ENCODE measurements at regions not wholly inside any gene's neighbourhood (a gene's known extent, or its start where the extent isn't known, plus 50 kb on each side); places are given as distances from the start of the nearest gene placed in this dataset.

DNA sequence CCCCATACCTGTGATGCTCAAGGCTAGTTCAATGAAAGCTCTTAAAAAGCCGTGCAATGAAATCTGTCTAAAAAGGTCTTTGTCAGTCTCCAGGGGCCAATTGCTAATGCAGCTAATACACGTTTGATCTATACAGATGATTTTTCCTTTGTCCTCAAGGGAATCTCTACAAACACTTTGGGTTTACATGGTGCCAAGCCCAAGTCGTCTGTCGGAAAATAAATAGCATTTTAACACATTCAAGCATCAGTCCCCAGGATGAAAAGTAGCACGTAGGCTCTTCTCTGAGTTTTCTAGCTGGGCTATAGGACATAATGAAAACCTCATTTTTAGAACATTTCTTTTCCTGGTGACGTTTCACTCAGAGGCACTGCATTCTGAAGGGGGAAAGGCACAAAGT is 477.4 kb upstream of the WWC1 start:
- in situ Hi-C loops (cut with HindIII; ENCODE audit: low sequenced_read_pairs) = loop anchor here (5.0 kb wide), 1 partner anchor 52 kb away; no protein-coding TSS in a partner anchor
- no peak overlapping the region for H3K4me3 ChIP-seq (ENCODE audit: low read depth, low read length)
- TF ChIP-seq, protein P1, sequence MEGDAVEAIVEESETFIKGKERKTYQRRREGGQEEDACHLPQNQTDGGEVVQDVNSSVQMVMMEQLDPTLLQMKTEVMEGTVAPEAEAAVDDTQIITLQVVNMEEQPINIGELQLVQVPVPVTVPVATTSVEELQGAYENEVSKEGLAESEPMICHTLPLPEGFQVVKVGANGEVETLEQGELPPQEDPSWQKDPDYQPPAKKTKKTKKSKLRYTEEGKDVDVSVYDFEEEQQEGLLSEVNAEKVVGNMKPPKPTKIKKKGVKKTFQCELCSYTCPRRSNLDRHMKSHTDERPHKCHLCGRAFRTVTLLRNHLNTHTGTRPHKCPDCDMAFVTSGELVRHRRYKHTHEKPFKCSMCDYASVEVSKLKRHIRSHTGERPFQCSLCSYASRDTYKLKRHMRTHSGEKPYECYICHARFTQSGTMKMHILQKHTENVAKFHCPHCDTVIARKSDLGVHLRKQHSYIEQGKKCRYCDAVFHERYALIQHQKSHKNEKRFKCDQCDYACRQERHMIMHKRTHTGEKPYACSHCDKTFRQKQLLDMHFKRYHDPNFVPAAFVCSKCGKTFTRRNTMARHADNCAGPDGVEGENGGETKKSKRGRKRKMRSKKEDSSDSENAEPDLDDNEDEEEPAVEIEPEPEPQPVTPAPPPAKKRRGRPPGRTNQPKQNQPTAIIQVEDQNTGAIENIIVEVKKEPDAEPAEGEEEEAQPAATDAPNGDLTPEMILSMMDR (IDR thresholded peaks at IDR 0.05; ENCODE audit: low read depth, low read length, missing control alignments) = no peak
- DNase-seq (ENCODE audit: low read depth) = no peak

GRCh38 chr5:167814828-167815227 is 476.6 kb upstream of the WWC1 start:
- DNase-seq (ENCODE audit: low read depth) = peak; percentile 99
- in situ Hi-C loops (cut with HindIII; ENCODE audit: low sequenced_read_pairs) = loop anchor here (5.0 kb wide), 1 partner anchor 53 kb away; no protein-coding TSS in a partner anchor
- H3K4me3 ChIP-seq (ENCODE audit: low read depth, low read length) = no peak overlapping the region
- TF ChIP-seq, protein P1 (IDR thresholded peaks at IDR 0.05; ENCODE audit: low read depth, low read length, missing control alignments) = no peak

- TF ChIP-seq, protein P1 (IDR thresholded peaks at IDR 0.05; ENCODE audit: low read depth, low read length, missing control alignments) = no peak
- no peak overlapping the region for H3K4me3 ChIP-seq (ENCODE audit: low read depth, low read length)
- in situ Hi-C loops (cut with HindIII; ENCODE audit: low sequenced_read_pairs) = no loop called here
- no peak for DNase-seq (ENCODE audit: low read depth)
Observed at GRCh38 chr5:167816354-167816753, 475.1 kb upstream of the WWC1 start.

DNA sequence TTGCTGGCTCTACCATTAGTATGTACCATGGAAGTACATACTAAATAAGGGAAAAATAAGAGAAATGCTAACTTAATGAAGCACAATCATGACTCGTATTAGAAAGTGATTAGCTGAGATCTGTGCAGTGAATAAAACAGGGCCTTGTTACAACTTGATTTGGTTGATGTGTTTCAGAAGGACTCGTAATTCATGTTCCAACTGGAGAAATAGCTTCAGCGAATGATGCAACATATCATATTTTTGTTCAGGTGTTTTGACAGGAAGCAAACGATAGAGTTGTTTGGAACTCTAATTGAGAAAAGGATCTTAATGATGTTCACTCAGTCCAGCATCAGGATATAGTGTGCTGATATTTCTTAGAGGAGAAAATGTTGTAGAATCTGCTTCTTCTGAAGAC is 474.6 kb upstream of the WWC1 start:
- no peak for DNase-seq (ENCODE audit: low read depth)
- in situ Hi-C loops (cut with HindIII; ENCODE audit: low sequenced_read_pairs) = no loop called here

DNA sequence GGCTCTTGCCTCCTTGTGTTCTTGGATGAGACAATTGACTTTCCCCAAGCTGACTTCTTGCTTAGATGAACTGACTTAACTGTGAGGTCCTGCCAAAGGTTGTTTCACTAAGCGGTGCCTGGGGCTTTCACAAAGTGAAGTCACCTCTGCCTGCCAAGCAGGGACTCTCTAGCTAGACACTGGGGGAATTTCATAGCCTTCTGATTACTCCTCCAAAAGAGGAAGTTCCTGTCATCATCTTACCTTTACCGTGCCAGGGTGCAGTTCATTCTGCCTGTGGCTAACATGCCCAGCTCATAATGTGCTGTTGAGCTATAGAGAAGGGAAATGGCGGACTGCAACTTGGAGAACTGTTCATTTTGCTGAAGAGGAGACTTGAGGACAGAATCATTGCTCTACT is 472.0 kb upstream of the WWC1 start:
- no peak overlapping the region for H3K4me3 ChIP-seq (ENCODE audit: low read depth, low read length)
- TF ChIP-seq, protein P1 (IDR thresholded peaks at IDR 0.05; ENCODE audit: low read depth, low read length, missing control alignments) = no peak
- no peak for DNase-seq (ENCODE audit: low read depth)
- in situ Hi-C loops (cut with HindIII; ENCODE audit: low sequenced_read_pairs) = no loop called here

More for the DNA sequence above, 474.6 kb upstream of the WWC1 start:
- no peak overlapping the region for H3K4me3 ChIP-seq (ENCODE audit: low read depth, low read length)
- TF ChIP-seq, protein P1 (IDR thresholded peaks at IDR 0.05; ENCODE audit: low read depth, low read length, missing control alignments) = no peak

DNA sequence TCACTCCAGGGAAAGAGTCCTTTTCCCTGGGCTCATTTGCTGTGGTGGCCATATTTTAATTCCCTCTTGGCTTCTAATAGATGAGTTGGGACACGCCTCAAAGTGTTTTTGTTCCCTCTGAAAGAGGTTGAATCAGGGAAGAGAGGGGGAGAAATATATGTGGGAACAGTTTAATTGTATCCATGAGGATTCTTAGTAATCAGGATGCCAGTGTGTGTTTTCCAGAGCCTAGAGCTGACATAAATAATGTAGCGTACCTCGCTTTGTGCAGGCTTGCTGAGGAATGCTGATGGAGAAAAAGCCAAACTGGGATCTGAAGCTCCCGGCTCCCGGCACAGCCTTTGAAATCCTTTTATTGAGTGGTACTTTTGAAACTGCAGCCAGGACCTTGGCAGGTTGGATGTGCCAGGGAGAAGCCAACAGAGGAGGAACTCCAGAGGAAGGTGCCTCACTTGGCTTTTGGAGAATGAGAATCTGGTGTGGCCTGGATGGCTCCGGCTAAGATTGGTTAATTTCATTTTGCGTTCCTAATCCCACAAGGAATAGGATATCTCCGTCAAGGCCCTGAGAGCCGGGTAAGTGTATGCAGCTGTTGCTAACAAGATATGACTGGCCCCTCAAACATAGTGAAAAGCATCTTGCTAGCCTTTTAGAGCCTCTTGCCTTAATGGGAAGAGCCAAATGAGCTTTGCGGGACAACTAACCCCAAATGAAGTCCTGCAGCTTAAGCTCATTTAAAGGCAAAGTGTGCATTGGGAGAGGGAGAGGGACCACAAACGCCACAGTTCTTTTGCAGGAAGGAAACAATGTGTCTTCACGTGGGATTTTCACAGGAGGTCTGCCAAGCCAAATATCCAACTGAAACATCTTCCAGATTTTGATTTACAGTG is 471.1 kb upstream of the WWC1 start:
- peak; percentile 36 for DNase-seq (ENCODE audit: low read depth)
- no peak overlapping the region for H3K4me3 ChIP-seq (ENCODE audit: low read depth, low read length)
- in situ Hi-C loops (cut with HindIII; ENCODE audit: low sequenced_read_pairs) = no loop called here
- TF ChIP-seq, protein P1 (IDR thresholded peaks at IDR 0.05; ENCODE audit: low read depth, low read length, missing control alignments) = no peak

All from astrocyte of the cerebellum (primary cell).